Peyer's patch (tissue), 4 donors: ENCODE measurements at regions not wholly inside any gene's neighbourhood (a gene's known extent, or its start where the extent isn't known, plus 50 kb on each side); places are given as distances from the start of the nearest gene placed in this dataset.
A peak's percentile ranks its signal among the peaks of the same experiment; 100 is the strongest.
"Not testable (repeated sequence)": the region's sequence is repeated elsewhere in the genome, so short reads cannot be mapped to it uniquely, and the experiment has no call there.

Source experiments
- DNase-seq, 3 donors: peaks; one replicate each; pipeline ENCODE4 v3.0.0-alpha.2; 2017 to 2019
- H3K27ac ChIP-seq, 4 donors: fragments of 200-600 bp; sonication (generic); one replicate each; pipeline ENCODE4 v1.5.1; 2016 to 2019
- H3K27me3 ChIP-seq, 2 donors: fragments of 200-600 bp; sonication (generic); one replicate each; pipeline ENCODE4 v1.5.1; 2019
- H3K36me3 ChIP-seq, 3 donors: fragments of 200-600 bp; sonication (generic); one replicate each; pipeline ENCODE4 v1.5.1; 2016 to 2019
- H3K4me1 ChIP-seq, 4 donors: fragments of 200-600 bp; sonication (generic); one replicate each; pipeline ENCODE4 v1.5.1; 2016 to 2019
- H3K4me3 ChIP-seq, 4 donors: fragments of 200-600 bp; sonication (generic); 1 replicate in 3 of 4; 2 replicates in 1 of 4; pipeline ENCODE4 v1.5.1; 2016 to 2019; ENCODE audit warnings: mild to moderate bottlenecking in 1 of 4
- H3K9me3 ChIP-seq, 4 donors: fragments of 200-600 bp; sonication (generic); one replicate each; pipeline ENCODE4 v1.5.1; 2016 to 2019; ENCODE audit warnings: mild to moderate bottlenecking in 1 of 4
- POLR2A ChIP-seq, 2 donors: fragments of 450-650 bp; IDR thresholded peaks; one replicate each; pipeline ENCODE4 v1.5.1; 2017; ENCODE audit warnings: antibody characterized with exemption in 2 of 2, mild to moderate bottlenecking in 2 of 2, moderate library complexity in 2 of 2
- TF ChIP-seq, protein P1 (sequence below), 6 experiments: fragments of 450-650 bp in 4 of 6; fragments of 200-600 bp in 2 of 6; sonication (generic) in 1 of 6; IDR thresholded peaks; one replicate each; pipeline ENCODE4 v1.5.1; 2017 to 2019; ENCODE audit warnings: antibody characterized with exemption in 6 of 6, mild to moderate bottlenecking in 3 of 6, moderate library complexity in 1 of 6

DNA sequence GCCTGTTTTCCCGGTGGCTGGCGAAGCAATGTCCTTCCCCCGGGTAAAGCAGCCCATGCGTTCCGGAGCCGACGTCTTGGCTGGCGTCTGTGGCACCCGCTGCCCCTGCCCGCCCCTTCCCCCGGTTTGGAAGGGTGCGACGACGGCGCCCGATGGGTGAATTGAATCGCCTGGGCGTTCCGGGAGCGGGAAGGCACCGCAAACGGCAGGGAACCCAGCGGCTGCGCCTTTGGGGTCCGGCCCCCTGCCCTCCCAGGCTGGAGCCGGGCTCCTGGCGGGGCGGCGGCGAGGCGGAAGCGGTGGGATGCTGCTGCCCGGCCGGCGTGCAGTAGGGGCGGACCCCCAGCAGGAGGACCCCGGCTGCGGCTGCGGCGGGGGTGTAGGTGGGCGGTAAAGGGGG is 123.6 kb upstream of the RHOU start:
- H3K4me3 ChIP-seq, H3K36me3 ChIP-seq, H3K27me3 ChIP-seq, DNase-seq, H3K27ac ChIP-seq, H3K9me3 ChIP-seq, H3K4me1 ChIP-seq: not testable (repeated sequence)

DNA sequence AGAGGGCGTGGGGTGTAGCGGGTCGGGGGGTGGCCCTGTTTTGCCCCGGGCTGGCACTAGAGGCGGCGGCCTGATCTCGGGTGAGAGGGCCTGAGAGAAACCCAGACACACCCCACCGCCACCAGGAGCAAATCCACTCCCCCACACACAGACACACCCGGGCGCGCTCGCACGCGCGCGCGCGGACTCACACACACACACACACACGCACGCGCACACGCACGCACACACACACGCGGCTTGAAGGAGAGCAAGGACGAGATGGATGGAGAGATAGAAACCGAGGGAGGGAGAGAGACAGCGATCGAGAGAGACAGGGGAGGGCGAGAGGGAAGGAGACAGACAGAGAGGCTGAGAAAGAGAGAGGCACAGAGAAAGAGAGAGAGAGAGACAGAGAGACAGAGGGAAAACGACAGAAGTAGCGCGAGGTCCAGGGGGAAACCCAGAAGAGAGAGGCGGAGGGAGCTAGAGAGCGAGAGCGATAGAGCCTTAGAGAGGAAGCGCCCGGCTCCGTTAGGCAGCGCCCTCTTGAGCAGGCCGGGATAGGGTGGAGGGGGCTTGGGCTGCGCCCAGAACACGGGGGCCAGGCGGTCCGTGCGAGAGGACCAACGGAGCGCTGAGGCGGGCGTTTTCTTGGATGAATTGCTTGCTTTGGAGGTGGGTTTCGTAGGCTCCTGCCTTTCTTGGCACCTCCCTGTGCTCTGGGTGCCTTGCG is 113.1 kb upstream of the RHOU start:
- not testable (repeated sequence) for H3K36me3 ChIP-seq, H3K4me1 ChIP-seq, H3K9me3 ChIP-seq, H3K27me3 ChIP-seq, H3K27ac ChIP-seq
- peak in 1 of 3 donors; percentile 57 for DNase-seq
- H3K4me3 ChIP-seq, result peak overlapping the region in 1 of 4 donors; percentile 29

DNA sequence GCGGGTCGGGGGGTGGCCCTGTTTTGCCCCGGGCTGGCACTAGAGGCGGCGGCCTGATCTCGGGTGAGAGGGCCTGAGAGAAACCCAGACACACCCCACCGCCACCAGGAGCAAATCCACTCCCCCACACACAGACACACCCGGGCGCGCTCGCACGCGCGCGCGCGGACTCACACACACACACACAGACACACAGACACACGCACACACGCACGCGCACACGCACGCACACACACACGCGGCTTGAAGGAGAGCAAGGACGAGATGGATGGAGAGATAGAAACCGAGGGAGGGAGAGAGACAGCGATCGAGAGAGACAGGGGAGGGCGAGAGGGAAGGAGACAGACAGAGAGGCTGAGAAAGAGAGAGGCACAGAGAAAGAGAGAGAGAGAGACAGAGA is 108.8 kb upstream of the RHOU start:
- not testable (repeated sequence) for H3K4me3 ChIP-seq, DNase-seq, H3K27ac ChIP-seq, H3K36me3 ChIP-seq, H3K4me1 ChIP-seq, H3K27me3 ChIP-seq, H3K9me3 ChIP-seq

DNA sequence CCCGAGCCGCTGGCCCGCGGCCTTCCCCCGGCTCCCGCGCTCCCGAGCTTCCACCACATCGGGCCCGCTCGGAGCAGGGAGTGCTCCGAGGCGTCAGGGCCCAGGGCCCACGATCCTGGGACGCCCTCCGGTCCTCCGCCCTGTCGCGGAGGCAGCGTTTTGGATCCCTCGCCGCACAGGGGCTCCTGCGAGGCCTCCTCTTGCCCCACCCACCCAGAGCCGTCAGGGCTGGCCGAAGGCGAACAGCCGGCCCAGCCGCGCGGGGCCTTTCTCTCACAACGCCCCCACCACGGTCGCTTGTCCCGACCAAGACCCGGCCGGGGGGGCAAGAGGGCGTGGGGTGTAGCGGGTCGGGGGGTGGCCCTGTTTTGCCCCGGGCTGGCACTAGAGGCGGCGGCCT is 102.4 kb upstream of the RHOU start:
- H3K9me3 ChIP-seq, H3K27me3 ChIP-seq, DNase-seq, H3K27ac ChIP-seq, H3K4me3 ChIP-seq, H3K4me1 ChIP-seq, H3K36me3 ChIP-seq: not testable (repeated sequence)

DNA sequence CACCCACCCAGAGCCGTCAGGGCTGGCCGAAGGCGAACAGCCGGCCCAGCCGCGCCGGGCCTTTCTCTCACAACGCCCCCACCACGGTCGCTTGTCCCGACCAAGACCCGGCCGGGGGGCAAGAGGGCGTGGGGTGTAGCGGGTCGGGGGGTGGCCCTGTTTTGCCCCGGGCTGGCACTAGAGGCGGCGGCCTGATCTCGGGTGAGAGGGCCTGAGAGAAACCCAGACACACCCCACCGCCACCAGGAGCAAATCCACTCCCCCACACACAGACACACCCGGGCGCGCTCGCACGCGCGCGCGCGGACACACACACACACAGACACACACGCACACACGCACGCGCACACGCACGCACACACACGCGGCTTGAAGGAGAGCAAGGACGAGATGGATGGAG is 100.0 kb upstream of the RHOU start:
- H3K4me1 ChIP-seq, H3K27me3 ChIP-seq, H3K9me3 ChIP-seq, H3K36me3 ChIP-seq: not testable (repeated sequence)
- peak in 2 of 3 donors; percentile 37 to 64 for DNase-seq
- H3K27ac ChIP-seq, result peak overlapping the region in 1 of 4 donors; percentile 38
- peak overlapping the region; percentile 26 to 45 (median 36) for H3K4me3 ChIP-seq

DNA sequence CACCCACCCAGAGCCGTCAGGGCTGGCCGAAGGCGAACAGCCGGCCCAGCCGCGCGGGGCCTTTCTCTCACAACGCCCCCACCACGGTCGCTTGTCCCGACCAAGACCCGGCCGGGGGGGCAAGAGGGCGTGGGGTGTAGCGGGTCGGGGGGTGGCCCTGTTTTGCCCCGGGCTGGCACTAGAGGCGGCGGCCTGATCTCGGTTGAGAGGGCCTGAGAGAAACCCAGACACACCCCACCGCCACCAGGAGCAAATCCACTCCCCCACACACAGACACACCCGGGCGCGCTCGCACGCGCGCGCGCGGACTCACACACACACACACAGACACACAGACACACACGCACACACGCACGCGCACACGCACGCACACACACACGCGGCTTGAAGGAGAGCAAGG is 97.8 kb upstream of the RHOU start:
- peak overlapping the region in 3 of 4 donors; percentile 37 to 48 (median 46) for H3K4me3 ChIP-seq
- not testable (repeated sequence) for H3K9me3 ChIP-seq, H3K27ac ChIP-seq, H3K36me3 ChIP-seq, H3K27me3 ChIP-seq, H3K4me1 ChIP-seq
- peak in 1 of 3 donors; percentile 56 for DNase-seq

DNA sequence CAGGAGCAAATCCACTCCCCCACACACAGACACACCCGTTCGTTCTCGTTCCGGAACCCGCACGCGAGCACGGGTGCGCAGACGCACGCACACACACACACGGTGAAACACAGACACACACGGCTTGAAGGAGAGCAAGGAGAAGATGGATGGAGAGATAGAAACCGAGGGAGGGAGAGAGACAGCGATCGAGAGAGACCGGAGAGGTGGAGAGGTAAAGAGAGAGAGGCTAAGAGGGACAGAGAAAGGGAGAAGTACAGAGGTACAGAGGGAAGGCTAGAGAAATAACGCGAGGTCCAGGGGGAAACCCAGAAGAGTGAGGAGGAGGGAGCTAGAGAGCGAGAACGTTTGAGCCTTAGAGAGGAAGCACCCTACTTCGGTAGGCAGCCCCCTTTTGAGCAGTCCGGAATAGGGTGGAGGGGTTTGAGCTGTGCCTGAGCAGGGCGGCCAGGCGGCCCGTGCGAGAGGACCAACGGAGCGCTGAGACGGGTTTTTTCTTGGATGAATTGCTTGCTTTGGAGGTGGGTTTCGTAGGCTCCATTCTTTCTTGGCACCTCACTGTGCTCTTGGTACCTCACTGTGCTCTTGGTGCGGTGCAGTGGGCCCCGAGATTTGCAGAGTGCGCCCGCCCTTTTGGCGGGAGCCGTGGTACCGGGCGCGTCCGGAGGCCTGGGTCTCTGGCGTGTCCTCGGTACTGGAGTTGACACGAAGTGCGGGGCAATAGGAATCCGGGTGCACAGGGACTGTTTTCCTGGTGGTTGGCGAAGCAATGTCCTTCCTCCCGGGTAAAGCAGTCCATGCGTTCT is 88.4 kb upstream of the RHOU start:
- TF ChIP-seq, protein P1, sequence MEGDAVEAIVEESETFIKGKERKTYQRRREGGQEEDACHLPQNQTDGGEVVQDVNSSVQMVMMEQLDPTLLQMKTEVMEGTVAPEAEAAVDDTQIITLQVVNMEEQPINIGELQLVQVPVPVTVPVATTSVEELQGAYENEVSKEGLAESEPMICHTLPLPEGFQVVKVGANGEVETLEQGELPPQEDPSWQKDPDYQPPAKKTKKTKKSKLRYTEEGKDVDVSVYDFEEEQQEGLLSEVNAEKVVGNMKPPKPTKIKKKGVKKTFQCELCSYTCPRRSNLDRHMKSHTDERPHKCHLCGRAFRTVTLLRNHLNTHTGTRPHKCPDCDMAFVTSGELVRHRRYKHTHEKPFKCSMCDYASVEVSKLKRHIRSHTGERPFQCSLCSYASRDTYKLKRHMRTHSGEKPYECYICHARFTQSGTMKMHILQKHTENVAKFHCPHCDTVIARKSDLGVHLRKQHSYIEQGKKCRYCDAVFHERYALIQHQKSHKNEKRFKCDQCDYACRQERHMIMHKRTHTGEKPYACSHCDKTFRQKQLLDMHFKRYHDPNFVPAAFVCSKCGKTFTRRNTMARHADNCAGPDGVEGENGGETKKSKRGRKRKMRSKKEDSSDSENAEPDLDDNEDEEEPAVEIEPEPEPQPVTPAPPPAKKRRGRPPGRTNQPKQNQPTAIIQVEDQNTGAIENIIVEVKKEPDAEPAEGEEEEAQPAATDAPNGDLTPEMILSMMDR (IDR thresholded peaks at IDR 0.05), result no peak
- no peak for TF ChIP-seq POLR2A (IDR thresholded peaks at IDR 0.05)
- no peak overlapping the region for H3K27ac ChIP-seq
- H3K4me1 ChIP-seq, result peaks cover 0 to 20% (median 16%) of the 10 kb centered on the region in 4 donors
- H3K36me3 ChIP-seq, result no peaks in the 10 kb centered on the region
- peaks cover 7 to 30% of the 10 kb centered on the region in 2 donors for H3K27me3 ChIP-seq
- H3K4me3 ChIP-seq, result peak overlapping the region; percentile 21 to 55 (median 43)
- no peaks in the 10 kb centered on the region for H3K9me3 ChIP-seq
- peak in 1 of 3 donors; percentile 51 for DNase-seq

DNA sequence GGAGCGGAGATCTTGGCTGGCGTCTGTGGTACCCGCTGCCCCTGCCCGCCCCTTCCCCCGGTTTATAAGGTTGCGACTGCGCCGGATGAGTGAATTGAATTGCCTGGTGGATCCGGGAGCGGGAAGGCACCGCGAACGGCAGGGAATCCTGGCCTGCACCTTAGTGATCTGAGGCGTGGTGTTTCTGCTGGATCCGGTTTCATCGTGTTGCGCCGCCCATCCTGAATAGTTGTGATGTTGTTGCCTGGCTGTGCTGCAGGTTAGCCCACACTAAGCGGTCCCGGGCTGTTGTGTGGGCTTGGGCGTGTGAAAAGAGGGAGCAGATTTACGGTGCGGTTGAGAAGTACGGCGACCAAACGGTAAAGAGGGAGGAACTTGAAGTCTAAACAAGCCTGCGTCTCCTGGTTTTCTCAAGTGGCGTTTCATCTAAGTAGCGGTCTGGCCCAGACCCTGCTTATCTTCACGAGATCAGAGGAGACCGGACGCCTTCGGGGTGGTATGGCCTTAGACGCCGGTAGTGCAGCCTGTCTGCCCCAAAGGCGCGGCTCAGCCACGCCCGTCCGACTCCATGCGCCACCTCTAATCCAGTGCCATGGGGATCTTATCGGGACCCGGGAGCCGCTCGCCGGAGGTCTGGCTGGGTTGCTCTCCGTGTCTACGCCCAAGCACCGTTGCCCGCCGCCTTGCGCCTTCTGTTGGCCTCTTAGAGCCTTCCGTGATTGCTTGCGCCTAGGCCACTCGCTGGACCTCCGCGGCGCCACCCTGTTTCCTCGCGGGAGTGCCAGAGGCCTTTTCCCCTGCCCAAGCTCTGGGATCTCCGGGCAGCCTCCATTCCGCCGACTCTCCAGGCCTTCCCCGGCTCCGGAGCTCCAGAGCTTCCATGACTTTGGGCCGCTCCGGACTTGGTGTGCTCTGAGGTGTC is 87.5 kb upstream of the RHOU start:
- DNase-seq, result peak in 2 of 3 donors; percentile 54 to 57
- H3K4me1 ChIP-seq, result peaks cover 0 to 20% (median 16%) of the 10 kb centered on the region in 4 donors
- no peak overlapping the region for H3K27ac ChIP-seq
- H3K9me3 ChIP-seq, result no peaks in the 10 kb centered on the region
- H3K27me3 ChIP-seq, result peaks cover 7 to 30% of the 10 kb centered on the region in 2 donors
- TF ChIP-seq, protein P1 (IDR thresholded peaks at IDR 0.05), result no peak
- no peak for TF ChIP-seq POLR2A (IDR thresholded peaks at IDR 0.05)
- no peaks in the 10 kb centered on the region for H3K36me3 ChIP-seq
- peak overlapping the region; percentile 21 to 55 (median 43) for H3K4me3 ChIP-seq
